Type B pancreatic cell (in vitro differentiated cells): ENCODE measurements at regions not wholly inside any gene's neighbourhood (a gene's known extent, or its start where the extent isn't known, plus 50 kb on each side); places are given as distances from the start of the nearest gene placed in this dataset.

Source experiments
- DNase-seq: peaks from one replicate; pipeline ENCODE4 v3.0.0; 2021; ENCODE audit warnings: mixed read lengths; ENCODE audit not compliant: unreplicated experiment; ENCODE audit errors: extremely low spot score
- H3K27ac Mint-ChIP-seq: 2 replicates; pipeline ENCODE4 v1.8.0; 2021; ENCODE audit warnings: mild to moderate bottlenecking, mixed read lengths
- H3K27me3 Mint-ChIP-seq: 2 replicates; pipeline ENCODE4 v1.8.0; 2021; ENCODE audit warnings: mixed read lengths
- H3K36me3 Mint-ChIP-seq: 2 replicates; pipeline ENCODE4 v1.8.0; 2021; ENCODE audit warnings: mixed read lengths
- H3K4me1 Mint-ChIP-seq: one replicate; pipeline ENCODE4 v1.8.0; 2021; ENCODE audit warnings: mixed read lengths; ENCODE audit not compliant: unreplicated experiment
- H3K4me3 Mint-ChIP-seq: 2 replicates; pipeline ENCODE4 v1.8.0; 2021; ENCODE audit warnings: mild to moderate bottlenecking, mixed read lengths
- H3K9me3 Mint-ChIP-seq: 2 replicates; pipeline ENCODE4 v1.8.0; 2021; ENCODE audit warnings: mixed read lengths
- TF ChIP-seq, protein P1 (sequence below): fragments of 200-600 bp; sonication (generic); conservative IDR thresholded peaks from 2 replicates; pipeline ENCODE4 v1.5.0; 2021; ENCODE audit warnings: antibody characterized with exemption, mild to moderate bottlenecking

DNA sequence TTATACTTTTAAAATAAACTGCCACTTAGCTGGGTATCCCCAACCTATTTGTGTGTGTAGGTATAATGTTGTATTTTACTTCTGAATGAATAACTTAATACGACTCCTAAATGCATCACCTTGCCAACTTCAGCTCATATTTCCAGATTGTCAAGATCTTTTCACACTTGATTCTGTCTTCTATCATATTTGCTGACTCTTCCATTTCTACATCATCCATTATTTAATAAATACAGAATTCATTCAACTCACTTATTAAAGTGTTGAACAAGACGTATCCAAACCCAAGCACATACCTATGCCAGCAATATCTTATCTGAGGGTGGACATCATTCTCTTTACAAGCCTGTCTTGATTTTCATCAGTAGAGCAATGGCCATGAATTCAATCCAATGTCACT lies 91.2 kb upstream of the FAM47C start:
- TF ChIP-seq, protein P1, sequence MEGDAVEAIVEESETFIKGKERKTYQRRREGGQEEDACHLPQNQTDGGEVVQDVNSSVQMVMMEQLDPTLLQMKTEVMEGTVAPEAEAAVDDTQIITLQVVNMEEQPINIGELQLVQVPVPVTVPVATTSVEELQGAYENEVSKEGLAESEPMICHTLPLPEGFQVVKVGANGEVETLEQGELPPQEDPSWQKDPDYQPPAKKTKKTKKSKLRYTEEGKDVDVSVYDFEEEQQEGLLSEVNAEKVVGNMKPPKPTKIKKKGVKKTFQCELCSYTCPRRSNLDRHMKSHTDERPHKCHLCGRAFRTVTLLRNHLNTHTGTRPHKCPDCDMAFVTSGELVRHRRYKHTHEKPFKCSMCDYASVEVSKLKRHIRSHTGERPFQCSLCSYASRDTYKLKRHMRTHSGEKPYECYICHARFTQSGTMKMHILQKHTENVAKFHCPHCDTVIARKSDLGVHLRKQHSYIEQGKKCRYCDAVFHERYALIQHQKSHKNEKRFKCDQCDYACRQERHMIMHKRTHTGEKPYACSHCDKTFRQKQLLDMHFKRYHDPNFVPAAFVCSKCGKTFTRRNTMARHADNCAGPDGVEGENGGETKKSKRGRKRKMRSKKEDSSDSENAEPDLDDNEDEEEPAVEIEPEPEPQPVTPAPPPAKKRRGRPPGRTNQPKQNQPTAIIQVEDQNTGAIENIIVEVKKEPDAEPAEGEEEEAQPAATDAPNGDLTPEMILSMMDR: no peak
- Mint-ChIP-seq H3K36me3 (no peaks in the 10 kb centered on the region), H3K9me3 (peaks cover 10% of the 10 kb centered on the region), H3K27me3 (no peaks in the 10 kb centered on the region), H3K4me1 (no peaks in the 10 kb centered on the region), H3K4me3 (no peak overlapping the region), H3K27ac (no peak overlapping the region)
- DNase-seq: no peak

DNA sequence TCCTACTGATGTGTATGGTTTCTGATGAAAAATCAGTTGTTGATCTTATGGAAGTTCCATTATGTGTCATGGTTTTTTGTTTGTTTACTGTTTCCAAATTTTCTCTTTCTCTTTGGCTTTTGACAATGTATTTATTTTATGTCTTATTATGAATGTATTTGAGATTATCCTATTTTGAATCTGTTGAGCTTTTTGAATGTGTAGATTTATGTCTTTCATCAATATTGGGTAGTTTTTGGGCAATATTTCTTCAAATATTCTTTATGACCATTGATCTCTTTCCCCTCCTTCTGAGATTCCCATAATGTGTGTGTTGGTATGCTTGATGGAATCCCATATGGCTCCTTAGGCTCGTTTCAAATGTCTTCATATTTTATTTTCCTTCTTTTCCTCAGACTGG lies 80.5 kb upstream of the FAM47C start:
- H3K4me1 Mint-ChIP-seq: no peaks in the 10 kb centered on the region
- no peak overlapping the region for H3K27ac Mint-ChIP-seq
- H3K9me3 Mint-ChIP-seq: peaks cover 5% of the 10 kb centered on the region
- TF ChIP-seq, protein P1: no peak
- no peak overlapping the region for H3K4me3 Mint-ChIP-seq
- H3K27me3 Mint-ChIP-seq: no peaks in the 10 kb centered on the region
- no peak for DNase-seq
- no peaks in the 10 kb centered on the region for H3K36me3 Mint-ChIP-seq

DNA sequence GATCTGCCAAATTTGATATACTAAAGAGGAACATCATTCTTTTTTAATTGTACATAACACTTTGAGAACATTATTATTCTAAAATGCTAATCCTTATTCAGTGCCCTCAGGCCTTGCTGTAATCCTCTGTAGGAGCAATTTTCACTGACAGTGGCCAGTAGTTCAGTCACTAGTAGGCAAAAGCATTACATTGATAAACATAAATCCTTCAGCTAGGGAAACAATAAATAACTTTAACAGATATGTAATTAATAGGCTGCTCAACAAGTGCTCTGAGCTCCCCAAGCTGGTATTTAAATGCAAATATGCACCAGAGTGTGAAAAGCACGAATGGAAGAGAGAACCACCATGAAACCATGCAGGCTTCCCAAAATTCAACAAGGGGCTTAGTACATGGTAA lies 77.7 kb upstream of the FAM47C start:
- no peaks in the 10 kb centered on the region for H3K4me1 Mint-ChIP-seq
- peaks cover 5% of the 10 kb centered on the region for H3K9me3 Mint-ChIP-seq
- TF ChIP-seq, protein P1: no peak

DNA sequence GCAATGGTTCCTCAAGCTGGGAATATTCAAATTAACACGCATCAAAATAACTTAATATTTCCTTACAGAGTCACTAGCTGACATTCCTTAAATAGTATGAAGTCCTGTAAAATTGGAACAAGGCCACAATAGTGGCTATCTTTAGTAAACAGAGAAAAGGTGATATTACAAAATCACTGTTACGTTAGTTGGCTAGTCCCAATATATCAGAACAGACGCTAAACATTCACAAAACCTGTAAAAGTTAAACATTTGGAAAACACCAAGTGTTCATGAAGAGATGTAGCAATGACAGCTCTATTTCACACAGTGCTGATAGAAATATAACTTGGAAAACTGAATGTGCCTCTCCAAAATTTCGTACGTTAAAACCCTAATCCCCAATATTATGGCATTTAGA lies 61.0 kb upstream of the FAM47C start:
- H3K4me3 Mint-ChIP-seq: no peak overlapping the region
- no peak overlapping the region for H3K27ac Mint-ChIP-seq
- H3K27me3 Mint-ChIP-seq: peaks cover 12% of the 10 kb centered on the region
- H3K36me3 Mint-ChIP-seq: no peaks in the 10 kb centered on the region
- DNase-seq: no peak
- TF ChIP-seq, protein P1: no peak
- no peaks in the 10 kb centered on the region for H3K9me3 Mint-ChIP-seq
- H3K4me1 Mint-ChIP-seq: no peaks in the 10 kb centered on the region

More for the DNA sequence above, 77.7 kb upstream of the FAM47C start:
- DNase-seq: no peak
- Mint-ChIP-seq H3K4me3 (no peak overlapping the region), H3K36me3 (no peaks in the 10 kb centered on the region), H3K27ac (no peak overlapping the region), H3K27me3 (no peaks in the 10 kb centered on the region)

DNA sequence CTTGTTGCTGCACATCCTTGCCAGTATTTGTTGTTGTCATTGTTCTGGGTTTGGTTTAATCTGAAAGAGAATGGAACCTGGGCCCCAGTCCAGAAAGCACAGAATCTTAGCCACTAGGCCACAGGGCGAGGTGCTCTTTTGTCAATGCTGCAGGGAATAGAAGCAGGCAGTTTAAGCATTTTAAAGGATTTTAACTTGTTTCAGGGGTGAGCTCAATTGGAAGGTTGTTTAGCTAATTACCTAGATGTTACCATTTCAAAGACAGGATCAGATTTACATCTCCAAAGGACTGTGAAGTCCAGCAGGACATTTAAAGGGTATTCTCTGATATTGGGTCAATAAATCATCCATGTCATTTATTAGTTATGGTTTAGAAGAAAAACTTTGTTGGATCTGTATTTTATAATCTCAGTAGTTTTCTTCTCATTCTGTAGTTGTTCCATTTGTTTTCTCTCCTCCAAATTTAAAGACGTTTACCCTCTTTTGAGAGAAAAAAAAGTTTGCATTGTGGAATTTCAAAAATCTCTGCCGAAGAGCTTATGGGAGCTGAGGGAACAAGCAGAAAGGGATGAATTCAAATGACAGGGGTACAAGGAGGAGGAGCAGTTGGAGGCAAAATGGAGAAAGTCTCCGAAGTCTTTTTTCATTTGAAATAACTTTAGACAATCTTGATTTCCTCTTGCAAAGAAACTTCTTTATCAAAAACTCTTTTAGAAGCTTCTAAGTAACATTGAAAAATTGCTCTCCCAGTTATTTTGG lies 57.5 kb upstream of the FAM47C start:
- no peaks in the 10 kb centered on the region for H3K9me3 Mint-ChIP-seq
- no peak overlapping the region for H3K27ac Mint-ChIP-seq
- TF ChIP-seq, protein P1: no peak
- H3K4me1 Mint-ChIP-seq: no peaks in the 10 kb centered on the region
- DNase-seq: no peak
- peaks cover 15% of the 10 kb centered on the region for H3K27me3 Mint-ChIP-seq
- H3K4me3 Mint-ChIP-seq: no peak overlapping the region
- no peaks in the 10 kb centered on the region for H3K36me3 Mint-ChIP-seq
